ENCODE measurements at regions not wholly inside any gene's neighbourhood (a gene's known extent, or its start where the extent isn't known, plus 50 kb on each side); places are given as distances from the start of the nearest gene placed in this dataset.
A peak's percentile ranks its signal among the peaks of the same experiment; 100 is the strongest.

GRCh38 chr2:158732573-158733429 is 62.3 kb upstream of the DAPL1 start:
- no peak for DNase-seq (ENCODE audit: low read depth in 3 of 3, low spot score in 1 of 3)

DNA sequence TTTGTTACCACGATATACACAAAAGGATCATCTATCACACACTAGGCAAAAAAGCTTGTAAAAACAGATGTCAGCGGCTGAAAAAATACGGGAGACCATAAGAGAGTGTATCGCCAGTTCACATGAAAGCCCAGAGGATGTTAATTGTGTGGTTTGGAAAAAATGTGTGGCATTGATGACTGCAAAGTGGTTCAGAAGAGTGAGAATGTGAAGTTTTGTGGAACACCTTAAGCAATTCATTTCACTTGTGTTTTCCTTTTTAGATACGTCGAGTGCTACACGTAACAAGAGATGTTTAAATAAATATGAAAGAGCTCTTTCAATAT is 61.7 kb upstream of the DAPL1 start:
- DNase-seq (ENCODE audit: low read depth in 3 of 3, low spot score in 1 of 3), result no peak

- no peak for DNase-seq (ENCODE audit: low read depth in 3 of 3, low spot score in 1 of 3)
These were observed 60.7 kb upstream of the DAPL1 start for GRCh38 chr2:158734442-158734841.

DNA sequence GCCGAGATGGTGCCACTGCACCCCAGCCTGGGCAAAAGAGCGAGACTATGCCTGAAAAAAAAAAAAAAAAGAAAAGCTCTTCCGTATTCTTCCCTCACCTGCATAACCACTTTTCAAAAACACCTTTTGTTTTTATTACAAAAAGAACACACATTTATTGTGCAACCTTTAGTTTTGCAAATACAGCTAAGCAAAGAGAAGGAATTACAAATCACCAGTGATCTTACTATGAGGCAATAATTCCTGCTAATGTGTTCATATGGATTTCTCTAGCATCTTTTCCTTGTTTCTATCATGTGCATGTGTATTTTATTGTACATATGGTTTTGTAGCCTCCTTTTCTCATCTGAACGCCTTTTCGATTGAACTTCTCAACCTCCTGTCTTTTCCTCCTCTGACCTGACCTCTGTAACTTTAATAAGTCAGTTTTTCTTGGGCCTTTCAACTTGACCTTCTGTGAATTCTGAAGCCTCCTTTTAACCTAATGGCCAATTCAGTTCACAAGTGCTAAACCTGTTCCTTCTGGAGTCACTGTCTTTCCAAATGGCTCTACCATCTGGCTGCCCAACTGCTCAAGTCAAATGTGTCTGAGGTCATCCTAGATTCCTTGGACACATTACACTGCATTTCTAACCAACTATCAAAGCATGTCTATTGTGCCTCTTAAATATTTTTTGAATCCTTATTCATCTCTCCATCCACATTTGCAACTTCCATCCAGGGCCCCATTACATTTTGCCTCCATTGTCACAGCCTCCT is 59.1 kb upstream of the DAPL1 start:
- no peak for DNase-seq (ENCODE audit: low read depth in 3 of 3, low spot score in 1 of 3)

DNA sequence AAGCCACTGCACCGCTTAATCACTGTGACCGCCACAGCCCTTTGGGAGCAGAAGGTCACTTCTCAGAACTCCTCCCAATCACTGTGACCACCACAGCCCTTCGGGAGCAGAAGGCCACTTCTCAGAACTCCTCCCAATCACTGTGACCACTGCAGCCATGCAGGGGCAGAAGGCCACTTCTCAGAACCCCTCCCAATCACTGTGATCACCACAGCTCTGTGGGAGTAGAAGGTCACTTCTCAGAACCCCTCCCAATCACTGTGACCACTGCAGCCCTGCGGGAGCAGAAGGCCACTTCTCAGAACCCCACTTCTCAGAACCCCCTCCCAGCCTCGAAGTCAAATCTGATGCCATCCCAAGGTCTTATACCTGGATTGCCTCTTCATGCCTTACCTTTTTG is 56.8 kb upstream of the DAPL1 start:
- no peak for DNase-seq (ENCODE audit: low read depth in 3 of 3, low spot score in 1 of 3)

DNA sequence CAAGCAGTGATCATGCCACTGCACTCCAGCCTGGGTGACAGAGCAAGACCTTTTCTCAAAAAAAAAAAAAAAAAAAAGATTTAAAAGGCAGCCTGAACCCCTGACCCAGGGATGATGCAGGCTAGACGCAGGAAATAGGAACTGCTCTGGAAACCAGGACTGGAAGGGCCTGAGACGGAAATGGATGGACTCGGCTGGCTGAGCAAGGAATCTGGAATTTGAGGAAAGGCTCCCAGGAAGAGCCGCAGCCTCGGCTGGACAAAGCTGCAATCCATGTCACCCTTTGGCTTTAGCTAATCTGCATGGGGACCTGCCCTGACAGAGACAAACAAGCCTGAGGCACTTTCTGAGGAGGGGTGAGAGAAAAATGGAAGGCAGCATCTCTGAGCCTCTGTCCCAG is 55.0 kb upstream of the DAPL1 start:
- no peak for DNase-seq (ENCODE audit: low read depth in 3 of 3, low spot score in 1 of 3)

GRCh38 chr2:158740621-158741020 is 54.5 kb upstream of the DAPL1 start:
- no peak for DNase-seq (ENCODE audit: low read depth in 3 of 3, low spot score in 1 of 3)

- no peak for DNase-seq (ENCODE audit: low read depth in 3 of 3, low spot score in 1 of 3)
These were observed 53.5 kb upstream of the DAPL1 start for GRCh38 chr2:158741625-158742024.

GRCh38 chr2:158742536-158742935 is 52.6 kb upstream of the DAPL1 start:
- DNase-seq (ENCODE audit: low read depth in 3 of 3, low spot score in 1 of 3), result no peak

DNA sequence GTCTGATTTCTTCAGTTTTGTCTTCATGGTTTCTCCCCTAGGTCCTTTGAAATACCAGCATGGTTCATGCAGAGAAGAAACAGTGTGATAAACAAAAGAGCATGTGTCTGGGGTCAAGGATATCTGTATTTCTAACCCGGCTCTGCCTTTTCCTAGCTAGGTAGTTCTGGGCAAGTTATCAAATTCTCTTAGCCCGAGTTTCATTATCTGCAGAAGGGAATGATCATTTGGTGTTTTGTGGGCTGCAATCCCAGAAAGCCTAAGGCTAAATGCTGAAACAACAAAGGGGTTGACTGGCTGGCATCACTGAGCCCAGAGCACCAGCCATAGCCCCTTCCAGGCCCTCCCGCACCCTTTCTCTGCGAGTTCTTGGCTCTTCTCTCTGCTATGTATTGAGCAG is 51.7 kb upstream of the DAPL1 start:
- DNase-seq (ENCODE audit: low read depth in 3 of 3, low spot score in 1 of 3), result no peak

GRCh38 chr2:158743879-158744278 is 51.2 kb upstream of the DAPL1 start:
- DNase-seq (ENCODE audit: low read depth in 3 of 3, low spot score in 1 of 3), result no peak

DNA sequence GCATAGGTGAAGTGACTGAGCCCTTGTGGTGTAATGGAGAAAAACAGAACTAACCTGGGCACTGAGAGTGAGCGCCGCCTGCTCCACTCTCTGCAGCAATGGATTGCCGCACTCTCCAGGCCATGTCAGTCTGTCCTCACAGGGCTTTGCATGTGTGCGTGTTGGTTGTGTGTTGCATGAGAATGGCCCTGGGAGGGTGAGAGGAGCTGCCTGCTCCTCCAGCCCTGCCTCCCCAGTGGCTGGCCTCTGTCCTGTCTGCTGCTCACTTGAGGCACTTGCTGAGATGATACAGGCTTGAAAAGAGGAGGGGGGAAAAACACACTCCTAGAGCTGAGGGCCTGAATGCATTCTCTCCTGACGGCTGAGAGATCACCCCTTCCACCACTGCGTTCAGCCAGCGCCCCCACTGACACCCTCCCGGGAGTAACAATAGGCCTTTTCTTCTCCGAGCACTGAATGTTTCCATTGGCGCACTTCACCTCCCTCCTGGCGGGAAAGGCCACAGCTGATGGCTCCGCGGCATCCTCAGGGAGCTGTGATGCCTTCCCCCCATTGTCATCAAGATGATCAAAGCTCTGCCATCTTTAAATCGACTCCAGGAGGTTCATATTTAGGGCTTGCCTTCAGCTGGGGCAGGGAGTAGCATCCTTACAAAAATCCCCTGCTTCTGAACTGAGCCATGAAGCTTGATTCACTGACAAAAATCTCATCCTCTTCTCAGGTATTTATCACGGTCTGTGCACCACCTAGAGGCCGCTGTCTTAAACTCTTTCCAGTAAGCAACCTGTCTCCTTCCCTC is 49.9 kb upstream of the DAPL1 start:
- peak in 1 of 3 donors; percentile 7 for DNase-seq (ENCODE audit: low read depth in 3 of 3, low spot score in 1 of 3)
